ENCODE measurements at regions not wholly inside any gene's neighbourhood (a gene's known extent, or its start where the extent isn't known, plus 50 kb on each side); places are given as distances from the start of the nearest gene placed in this dataset.

DNA sequence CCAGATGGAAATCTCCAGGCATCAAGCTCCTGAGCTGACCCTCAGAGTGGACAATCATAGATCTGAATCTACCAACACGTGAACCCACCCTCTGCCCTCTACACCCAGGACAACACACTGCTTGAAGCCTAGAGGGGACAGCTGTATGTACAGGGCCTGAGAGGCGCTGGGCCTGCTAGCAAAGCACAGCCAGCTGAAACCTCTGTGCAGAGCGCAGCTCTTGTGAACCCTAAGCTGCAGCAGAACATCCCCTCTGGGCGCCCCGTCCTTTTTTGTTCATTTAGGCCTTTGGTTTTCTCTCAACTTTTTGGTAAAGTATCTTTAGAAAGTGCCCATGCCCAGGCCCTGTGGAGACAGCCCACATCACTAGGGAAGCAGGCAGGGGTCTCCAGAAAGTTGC, 62.4 kb upstream of the SPTLC1 start:
- TF ChIP-seq POLR2A (IDR thresholded peaks at IDR 0.05) (no peak), POLR2AphosphoS5 (IDR thresholded peaks at IDR 0.05) (no peak)
- TF ChIP-seq, protein P1, sequence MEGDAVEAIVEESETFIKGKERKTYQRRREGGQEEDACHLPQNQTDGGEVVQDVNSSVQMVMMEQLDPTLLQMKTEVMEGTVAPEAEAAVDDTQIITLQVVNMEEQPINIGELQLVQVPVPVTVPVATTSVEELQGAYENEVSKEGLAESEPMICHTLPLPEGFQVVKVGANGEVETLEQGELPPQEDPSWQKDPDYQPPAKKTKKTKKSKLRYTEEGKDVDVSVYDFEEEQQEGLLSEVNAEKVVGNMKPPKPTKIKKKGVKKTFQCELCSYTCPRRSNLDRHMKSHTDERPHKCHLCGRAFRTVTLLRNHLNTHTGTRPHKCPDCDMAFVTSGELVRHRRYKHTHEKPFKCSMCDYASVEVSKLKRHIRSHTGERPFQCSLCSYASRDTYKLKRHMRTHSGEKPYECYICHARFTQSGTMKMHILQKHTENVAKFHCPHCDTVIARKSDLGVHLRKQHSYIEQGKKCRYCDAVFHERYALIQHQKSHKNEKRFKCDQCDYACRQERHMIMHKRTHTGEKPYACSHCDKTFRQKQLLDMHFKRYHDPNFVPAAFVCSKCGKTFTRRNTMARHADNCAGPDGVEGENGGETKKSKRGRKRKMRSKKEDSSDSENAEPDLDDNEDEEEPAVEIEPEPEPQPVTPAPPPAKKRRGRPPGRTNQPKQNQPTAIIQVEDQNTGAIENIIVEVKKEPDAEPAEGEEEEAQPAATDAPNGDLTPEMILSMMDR (IDR thresholded peaks at IDR 0.05), result no peak
